ENCODE measurements at regions not wholly inside any gene's neighbourhood (a gene's known extent, or its start where the extent isn't known, plus 50 kb on each side); places are given as distances from the start of the nearest gene placed in this dataset.

DNA sequence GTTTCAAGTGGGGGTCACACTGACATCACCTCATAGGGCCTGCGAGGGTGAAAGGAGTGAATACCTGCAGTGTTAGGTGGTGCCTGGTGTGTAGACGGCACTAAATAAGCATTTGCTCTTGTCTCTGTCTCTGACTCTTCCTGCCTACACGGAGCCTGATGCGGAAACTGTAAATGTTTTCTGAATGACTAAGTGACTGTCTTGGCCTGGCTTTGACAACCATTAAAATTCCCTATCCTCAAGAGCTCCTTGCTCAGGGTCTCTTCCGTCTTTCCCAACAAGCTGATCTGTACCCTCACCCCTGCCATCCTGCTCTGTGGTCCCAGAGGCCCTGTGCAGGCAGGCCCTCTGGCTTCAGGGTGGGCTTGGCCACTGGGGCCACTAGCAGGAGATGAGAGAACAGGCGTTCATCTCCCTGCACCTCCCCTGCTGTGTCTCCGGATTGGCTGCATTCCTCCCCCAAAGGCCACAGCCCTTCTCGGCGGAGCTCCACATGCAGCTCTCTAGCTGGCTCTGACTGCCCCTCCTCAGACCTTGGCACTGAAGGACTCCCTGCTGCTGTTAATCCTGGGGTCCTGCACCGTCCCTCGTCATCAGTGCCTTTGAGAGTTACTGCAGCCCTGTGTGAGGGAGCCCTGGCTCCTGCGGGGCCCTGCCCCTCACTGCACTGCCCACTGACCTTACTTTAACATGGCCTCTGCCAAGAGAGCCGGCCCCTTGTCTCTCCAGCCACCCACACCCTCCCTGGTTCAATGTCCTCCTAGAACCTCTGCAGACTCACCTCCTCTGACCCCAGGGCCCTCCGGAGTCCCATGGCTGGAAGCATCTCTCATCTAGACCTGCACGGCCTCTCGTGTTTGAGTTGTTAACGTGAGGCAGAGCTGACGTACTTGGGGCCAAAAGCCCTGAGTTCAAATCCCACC lies 211.1 kb downstream of the MATN1 start:
- no peak for DNase-seq

DNA sequence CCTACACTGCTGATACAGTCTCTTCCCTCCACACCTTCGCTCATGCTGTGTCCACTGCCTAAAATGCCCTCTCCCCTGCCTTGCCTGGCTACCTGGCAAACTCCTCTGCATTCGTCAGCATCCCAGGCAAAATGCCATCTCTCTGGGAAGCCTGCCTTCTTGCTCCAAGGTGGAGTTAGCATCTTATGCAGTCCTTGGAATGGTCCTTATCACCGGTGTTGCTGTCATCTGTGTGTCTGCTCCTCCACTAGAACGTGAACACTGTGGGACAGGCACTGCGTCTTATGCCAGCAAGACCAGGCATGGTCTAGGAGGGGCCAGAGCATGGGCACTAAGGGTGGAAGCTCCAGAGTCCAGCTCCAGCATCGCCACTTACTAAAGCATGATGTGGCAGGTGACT lies 211.8 kb downstream of the MATN1 start:
- DNase-seq = no peak

DNA sequence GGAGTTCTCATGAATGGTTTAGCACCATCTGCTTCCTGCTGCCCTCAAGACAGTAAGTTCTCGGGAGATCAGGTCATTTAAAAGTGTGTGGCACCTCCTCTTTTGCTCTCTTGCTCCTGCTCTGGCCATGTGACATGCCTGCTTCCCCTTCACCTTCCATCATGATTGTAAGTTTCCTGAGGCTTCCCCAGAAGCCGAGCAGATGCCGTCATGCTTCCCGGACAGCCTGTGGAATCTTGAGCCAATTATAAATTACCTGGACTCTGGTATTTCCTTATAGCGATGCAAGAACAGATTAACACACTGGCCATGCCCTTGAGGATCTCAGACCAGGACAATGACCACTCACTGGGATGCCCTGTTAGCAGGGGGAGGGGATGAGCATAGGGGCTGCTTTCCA lies 212.3 kb downstream of the MATN1 start:
- DNase-seq = no peak

DNA sequence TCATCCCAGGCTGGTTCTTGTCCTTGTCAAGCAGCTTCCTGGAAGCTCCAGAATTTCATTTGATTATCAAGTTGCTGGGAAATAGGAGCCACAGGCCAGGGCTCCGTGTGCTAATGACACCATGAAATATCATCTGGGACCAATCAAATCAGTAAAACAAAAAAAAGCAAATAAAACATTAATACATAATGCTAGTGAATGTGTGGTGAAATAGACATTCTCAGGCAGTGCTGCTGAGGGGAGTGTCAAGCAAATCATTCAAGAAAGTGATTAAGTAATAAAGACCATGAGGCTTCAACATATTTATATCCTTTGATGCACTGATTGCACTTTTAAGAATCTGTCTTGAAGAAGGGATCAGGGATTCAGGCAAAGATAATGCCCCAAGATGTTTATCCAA lies 213.7 kb downstream of the MATN1 start:
- no peak for DNase-seq

DNA sequence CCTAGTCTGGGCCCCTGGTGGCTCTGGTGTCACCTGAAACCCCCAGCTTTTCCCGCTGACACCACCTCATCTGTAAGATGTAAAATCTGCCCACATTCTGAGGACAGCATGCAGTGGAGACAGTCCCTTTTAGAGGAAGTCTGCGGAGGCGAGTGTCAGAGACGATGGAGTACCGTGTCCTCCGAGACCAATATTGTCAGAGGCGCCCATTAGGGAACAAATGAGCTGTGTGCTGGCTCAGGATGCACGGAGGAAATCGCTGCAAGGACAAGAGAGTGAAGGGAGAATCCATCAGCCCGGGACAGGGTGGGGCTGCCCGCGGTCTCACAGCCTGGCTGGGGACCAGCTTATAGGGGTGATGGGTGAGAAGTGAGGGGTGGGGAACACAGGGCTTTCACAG lies 214.8 kb downstream of the MATN1 start:
- DNase-seq = no peak

DNA sequence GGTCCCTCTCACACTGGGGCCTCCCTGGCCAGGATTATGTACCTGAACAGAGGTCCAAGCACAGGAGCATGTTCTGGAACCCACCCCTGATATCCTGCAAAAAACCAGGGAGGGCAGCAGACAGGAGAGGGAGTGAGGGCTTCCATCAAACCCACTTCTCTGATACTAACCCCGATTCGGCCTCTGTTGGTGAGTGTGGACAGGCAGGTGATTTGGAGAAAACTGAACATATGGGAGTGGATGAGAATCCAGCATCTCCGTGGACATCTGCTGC lies 215.3 kb downstream of the MATN1 start:
- DNase-seq = no peak

DNA sequence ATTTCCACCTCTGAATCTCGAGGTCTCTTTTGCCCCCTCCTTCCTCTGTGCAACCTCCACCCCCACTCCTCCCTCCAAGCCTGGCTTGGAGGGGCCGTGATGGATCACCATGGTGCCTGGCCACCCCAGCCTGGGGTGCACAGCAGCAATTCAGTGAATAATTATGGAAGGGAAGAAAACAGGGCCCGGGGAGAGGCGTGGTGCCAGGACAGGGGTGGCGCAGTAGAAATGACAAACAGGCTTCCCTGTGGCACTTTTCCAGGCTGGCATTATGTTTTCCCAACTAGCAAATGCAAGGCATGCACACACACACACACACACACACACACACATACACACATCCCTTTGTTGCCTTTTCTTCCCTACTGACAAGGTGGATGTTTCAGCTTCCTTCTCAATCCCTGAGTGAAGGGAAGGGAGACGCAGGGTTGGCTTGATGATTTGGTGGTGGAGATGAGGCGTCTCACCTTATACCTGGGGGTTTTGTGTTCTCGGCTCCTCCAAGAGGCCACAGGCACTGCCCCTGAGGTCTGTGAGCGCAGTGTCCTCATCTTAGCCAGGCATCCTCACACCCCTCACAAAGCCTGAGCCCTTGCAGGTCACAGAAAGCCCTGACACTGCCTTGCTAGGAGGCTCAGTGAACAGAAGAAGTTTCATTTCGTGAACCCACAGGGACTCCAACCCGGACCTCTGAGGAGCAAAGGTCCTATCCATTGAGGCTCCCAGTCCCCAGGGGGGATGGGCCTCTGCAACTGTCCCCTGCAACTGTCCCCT lies 215.8 kb downstream of the MATN1 start:
- no peak for DNase-seq

DNA sequence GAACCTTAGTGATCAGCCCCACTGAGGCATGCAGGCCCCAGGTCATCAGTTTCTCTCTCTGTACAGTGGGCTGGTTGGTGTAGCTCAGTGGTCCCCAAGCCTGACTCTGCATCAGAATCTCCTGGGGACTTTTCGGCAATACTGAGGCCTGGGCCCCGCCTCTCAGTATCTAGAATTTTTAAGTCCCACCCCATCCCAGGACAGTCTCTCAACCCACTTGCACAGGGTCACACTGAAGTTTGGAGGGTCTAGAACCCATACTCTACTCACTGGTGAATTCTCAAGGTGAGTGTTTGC lies 216.4 kb downstream of the MATN1 start:
- DNase-seq = no peak

DNA sequence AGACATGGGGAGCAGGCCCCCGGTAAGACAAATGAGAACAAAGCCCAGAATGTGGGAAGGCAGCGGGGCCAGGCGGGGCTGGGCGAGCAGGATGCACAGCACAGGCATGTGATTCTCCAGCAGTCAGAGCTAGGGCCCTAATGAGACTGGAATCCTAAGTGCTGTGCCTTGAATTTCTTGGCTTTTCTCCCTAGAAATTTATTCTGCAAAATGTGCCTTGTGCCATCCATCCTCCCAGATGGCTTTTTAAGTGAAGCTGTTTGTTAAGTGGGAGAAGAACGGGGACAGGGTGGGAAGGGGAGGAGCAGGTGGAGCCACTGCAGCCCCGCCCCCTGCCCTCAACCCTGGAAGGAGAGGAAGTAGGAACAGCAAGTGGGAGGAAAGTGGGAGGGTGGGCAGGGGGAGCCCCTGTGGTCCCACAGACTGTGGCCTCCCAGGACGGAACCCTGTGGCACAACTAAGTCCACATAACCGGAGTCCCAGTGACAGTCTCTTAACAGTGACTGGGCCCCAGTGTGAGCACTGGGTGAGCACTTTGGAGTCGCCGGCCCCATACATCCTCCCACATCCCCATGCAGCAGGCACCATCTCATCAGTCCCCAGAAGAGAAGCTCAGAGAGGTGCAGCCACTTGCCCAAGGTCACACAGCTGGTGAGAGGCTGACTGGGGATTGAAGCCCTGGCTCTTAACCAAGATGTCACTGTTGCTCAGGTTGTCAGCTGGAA lies 216.9 kb downstream of the MATN1 start:
- no peak for DNase-seq

DNA sequence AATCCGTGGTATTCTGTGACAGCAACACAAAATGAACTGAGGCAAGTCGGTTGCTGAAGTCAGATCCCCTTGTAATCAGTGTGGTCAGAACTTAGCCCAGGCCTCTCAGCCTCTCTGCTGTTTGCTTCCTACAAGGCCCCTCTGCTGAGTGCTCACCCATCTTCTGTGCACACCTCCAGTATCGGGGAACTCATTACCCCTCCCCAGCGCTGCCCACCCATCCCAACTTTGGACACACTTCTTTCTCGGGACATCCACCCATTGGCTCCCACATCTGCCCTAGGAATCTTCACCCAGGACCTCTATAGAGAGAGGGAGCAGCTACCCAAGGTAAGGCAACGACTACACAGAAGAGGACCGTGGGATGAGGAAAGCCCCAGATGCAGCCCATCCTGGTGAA lies 217.5 kb downstream of the MATN1 start:
- DNase-seq = no peak

DNA sequence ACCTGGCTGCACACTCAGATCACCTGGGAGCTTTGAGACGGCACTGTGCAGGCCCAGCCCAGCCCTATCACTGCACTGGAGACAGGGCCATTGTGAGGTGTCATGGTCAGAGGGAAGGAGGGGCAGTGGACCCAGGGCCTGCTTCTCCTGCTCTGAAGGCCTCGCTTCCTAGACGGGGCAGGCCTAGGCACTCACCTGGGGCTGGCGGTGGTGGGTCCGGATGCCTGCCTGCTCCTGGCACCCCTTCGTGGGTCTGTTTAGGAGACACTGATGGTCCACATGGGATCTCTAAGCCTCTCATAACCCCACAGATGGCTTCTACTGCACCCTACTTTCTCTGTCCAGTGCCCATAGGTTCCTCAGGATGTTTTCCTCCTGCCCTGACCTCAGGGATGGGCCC lies 230.9 kb downstream of the MATN1 start:
- no peak for DNase-seq

DNA sequence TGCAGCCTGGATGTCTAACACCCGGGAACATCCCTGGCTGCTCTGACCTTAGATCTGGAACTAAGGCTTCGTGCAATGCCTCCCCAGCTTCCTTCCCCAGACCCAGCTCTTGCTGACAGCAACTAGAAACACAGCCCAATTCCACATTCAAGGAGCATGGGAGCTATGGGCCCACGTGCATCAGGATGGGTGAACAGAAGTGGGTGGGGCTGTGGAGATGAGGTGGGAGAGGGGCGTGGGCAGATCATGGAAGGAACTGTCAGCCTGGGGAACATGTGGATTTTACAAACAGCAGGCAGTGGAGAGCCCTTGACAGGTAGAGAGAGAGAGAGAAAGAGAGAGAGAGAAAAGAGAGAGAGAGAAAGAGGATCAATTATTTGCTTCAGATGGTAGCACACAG lies 231.6 kb downstream of the MATN1 start:
- no peak for DNase-seq

DNA sequence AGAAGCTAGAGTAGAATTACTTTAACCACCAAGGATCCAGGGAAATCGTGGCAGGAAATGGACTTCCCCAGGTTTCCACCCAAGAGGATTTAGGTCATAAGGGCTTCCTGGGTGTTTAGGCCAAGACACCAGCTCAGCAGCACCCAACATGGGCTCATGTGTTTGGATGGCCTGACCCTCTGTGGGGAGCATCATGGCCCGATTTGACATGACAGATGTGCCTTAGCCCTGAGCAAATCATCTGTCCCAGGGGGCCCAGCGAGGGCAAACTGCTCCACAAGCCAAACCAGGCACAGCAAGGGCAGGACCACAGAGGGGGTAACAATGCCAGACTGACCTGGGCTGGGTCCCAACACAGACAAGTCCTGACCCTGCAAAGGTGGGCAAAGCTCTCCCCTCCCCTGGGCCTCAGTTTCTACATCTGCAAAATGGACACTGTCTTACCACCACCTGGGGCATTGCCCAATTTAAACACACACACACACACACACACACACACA lies 232.8 kb downstream of the MATN1 start:
- DNase-seq = no peak

DNA sequence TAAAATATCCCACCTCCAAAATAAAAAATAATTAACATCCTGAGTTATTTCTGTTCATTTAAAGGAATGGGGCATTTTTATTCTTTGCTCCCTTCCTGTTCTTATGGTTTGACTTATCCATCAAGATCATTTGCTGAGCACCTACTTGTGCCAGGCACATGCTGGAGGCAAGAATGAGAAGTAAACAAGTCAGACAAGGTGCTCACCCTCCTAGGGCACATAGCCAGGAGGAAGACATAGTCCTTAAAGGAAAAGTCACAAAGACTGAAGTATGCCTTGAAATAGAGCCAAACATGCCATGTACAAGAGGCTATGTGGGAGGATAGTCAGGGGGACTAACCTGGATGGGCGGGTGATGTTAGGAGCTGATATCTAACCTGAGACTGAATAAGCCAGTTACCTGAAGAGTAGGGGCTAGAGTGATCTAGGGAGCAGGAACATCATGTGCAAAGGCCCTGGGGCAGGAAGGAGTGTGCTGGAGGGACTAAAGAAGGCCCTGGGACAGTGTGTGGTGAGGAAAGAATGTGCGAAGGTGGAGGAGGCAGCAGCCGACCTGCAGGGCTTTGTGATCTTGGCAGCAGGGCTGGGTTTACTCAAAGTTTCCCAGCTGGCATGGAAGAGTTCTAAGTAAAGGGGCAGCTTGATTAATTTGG lies 233.5 kb downstream of the MATN1 start:
- no peak for DNase-seq

DNA sequence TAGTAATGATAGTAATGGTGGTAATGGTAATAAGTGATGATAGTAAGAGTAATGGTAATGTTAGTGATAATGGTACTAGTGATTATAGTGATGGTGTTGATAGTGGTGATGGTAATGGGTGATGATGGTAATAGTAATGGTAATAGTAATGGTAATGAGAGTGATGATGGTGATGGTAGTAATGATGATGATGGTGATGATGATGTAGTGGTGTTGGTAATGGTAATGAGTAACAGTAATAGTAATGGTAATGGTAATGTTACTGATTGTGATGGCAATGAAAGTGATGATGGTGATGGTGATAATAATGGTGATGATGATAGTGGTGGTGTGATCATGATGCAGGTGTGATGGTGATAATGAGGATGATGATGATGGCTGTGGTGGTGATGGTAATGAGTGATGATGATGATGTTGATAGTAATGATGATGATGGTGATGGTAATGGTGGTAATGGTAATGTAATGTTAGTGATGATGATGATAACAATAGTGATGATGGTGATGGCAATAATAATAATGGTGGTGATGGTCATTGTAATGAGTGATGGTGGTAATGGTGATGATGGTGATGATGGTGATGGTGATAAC lies 235.0 kb downstream of the MATN1 start:
- no peak for DNase-seq

DNA sequence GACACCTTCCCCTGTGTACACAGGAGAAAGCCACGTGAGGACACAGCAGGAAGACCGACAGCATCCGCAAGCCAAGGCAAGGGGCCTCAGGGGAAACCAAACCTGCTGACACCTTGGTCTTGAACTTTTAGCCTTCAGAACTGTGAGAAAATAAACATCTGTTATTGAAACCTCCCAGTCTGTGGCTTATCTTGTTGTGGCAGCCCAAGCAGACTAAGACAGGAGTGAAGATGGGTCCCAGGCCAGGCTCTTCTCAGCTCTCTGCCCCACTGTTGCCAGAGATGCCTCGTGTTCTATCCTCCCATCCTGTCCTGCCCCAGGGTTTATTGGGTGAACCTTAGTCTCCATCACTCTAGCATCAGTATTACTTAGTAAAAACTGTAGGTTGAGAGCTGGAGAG lies 236.3 kb downstream of the MATN1 start:
- DNase-seq = no peak

DNA sequence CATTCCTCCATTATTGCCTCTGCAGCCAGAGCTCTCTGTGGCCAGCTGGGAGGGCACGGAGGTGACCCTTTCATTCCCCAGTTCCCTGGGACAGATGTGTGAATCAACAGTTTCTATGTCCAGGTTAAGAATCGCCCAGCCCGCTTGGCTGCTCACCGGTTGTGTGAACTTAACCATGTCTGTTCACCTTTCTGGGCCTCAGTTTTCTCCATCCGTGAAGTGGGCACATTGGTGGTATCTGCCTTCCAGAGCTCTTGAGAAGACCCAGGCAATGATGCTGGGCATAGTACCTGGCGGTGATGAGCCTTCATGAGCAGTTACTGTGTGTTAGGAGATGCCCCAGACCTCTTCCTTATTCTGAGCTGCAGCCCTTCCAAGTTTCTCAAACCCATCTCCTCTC lies 238.3 kb downstream of the MATN1 start:
- no peak for DNase-seq

DNA sequence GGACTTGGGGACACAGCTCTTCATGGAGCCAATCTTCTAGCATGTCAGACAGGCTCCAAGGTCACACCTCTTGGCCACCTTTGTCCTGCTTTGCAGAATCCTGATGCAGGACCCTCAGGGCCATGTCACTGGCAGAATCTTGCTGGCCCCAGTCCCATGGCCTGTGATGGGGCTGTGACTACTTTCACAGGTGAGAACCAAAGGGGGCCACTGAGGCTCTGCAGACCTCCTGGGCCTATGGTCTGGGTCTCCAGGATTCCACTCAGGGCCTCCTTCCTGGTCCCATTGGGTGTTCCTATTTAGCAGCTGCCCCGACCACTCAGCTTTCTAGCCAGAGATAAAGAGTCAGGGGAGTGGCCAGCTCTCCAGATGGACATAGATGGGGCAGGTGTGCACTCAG lies 238.7 kb downstream of the MATN1 start:
- no peak for DNase-seq

DNA sequence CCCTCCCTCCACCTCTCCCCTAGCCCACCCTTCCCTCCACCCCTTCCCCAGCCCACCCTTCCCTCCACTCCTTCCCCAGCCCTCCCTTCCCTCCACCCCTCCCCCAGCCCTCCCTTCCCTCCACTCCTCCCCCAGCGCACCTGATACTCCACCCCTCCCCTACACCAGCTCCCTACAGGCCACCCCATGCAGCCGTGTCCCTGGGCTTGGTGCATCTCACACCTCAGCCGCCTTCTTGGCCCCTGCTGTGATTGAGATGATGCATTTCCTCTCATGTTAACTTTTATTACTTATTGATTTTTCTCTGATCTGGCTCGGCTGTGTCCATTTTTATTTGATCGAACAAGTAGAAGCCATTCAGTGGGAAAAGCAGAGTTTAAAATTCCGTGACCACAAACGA lies 243.8 kb downstream of the MATN1 start:
- DNase-seq = no peak

DNA sequence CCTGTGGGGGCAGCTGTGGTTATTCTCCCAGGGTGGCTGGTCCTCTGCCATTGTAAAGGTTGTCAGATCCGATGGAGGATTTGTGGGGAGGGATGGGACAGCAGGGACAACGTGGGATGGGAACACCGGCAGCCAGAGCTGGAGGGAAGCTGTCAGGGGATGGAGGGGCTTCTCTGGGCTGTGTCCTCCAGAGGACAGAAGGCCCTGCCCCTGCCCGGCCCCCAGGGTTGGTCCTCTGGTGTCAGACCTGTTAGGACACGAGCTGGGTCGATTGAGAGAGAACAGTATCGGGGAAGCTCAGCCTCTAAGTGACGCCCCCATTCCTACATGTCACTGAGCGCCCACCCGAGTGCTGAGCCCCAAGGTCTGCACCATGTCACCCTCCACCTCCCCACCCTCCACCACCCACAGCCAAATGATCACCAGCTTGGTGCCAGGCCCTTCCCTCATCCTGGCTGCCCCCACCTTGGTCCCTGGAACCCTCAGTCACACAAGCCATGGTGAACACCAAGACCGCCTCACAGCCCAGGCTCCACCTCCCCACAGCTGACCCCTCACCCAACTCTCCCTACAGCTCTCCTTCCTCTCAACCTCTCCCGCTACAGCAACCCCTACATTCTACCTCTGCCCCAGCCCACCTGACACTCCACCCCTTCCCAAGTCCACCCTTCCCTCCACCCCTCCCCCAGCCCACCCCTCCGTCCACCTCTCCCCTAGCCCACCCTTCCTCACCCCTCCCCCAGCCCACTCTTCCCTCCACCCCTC lies 244.4 kb downstream of the MATN1 start:
- DNase-seq = no peak

DNA sequence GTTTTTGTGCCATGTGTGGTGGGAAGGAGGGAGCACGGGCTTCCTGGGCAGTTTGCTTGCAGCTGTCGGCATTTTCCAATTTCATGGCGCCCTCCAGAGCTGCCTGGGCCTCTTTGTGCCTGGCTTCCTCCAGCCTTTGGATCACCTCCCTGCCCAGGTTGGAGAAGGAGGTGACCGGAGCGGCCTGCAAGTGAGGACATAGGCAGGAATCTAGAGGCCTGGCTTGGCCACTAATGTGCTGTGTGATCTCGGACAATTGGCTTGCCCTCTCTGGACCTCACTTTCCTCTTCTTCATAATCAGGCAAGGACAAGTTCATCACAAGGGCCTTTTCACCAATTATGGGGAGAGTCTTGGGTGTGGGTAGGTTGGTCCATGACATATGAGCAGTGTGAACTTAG lies 245.1 kb downstream of the MATN1 start:
- DNase-seq = no peak

DNA sequence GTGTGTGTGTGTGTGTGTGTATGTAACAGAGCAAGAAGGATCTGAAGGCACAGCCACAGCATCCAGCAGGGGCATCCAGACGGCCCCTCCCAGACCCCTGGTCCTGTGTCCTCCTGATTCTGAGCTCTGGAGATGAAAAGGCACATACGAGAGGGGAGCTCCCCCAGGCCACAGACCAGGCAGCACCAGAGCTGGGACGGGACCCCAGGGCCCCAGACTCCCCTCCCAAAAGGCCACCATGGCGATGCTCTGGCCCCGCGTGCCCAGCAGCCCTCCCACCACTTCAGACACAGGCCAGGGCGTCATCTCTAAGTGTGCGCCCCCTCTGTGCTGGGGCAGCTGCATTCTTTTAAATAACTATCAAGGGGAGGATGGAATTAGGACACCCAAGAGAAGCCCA lies 245.8 kb downstream of the MATN1 start:
- no peak for DNase-seq

Measured in NCI-H510A treated with DMSO at 0.1 percent for 48 hours (cell line).